ENCODE measurements at regions not wholly inside any gene's neighbourhood (a gene's known extent, or its start where the extent isn't known, plus 50 kb on each side); places are given as distances from the start of the nearest gene placed in this dataset.

DNA sequence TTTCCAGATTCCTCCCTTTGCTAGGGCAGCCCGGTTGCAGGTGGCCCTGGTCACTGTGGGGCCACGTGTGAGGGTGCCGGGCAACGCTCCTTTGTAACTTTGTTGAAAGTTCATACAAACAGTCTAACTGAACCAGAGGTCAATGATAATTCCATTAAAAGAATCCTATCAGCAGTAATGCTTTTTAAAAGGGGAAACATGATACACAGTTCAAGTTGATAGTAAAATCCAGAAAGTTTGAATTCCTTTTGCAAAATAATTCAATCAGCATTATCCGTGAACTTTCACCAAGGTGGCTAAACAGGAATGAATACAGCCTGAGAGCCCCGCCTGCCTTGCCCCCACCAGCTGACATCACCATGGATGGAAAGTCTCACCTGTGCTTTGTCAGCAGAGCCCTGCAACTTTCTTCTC, 166.2 kb downstream of the ACKR3 start:
- intact Hi-C loops (cut with DNase I), result loop anchor here in 2 of 10 donors (10.0 kb wide), 1 partner anchor 161 kb away; no protein-coding TSS in a partner anchor
- Histone ChIP-seq H3K27me3 (no peaks in the 10 kb centered on the region), H3K27ac (no peak overlapping the region), H3K4me3 (no peak overlapping the region), H3K4me1 (peaks cover 3 to 31% (median 19%) of the 10 kb centered on the region in 12 donors), H3K9me3 (no peaks in the 10 kb centered on the region), H3K36me3 (no peaks in the 10 kb centered on the region)
- 89 to 93% (median 92%) methylated on average over 6 of the region's 6 CpGs for WGBS, 4 donors
- no peak for TF ChIP-seq POLR2A (IDR thresholded peaks at IDR 0.05)
- TF ChIP-seq, protein P1, sequence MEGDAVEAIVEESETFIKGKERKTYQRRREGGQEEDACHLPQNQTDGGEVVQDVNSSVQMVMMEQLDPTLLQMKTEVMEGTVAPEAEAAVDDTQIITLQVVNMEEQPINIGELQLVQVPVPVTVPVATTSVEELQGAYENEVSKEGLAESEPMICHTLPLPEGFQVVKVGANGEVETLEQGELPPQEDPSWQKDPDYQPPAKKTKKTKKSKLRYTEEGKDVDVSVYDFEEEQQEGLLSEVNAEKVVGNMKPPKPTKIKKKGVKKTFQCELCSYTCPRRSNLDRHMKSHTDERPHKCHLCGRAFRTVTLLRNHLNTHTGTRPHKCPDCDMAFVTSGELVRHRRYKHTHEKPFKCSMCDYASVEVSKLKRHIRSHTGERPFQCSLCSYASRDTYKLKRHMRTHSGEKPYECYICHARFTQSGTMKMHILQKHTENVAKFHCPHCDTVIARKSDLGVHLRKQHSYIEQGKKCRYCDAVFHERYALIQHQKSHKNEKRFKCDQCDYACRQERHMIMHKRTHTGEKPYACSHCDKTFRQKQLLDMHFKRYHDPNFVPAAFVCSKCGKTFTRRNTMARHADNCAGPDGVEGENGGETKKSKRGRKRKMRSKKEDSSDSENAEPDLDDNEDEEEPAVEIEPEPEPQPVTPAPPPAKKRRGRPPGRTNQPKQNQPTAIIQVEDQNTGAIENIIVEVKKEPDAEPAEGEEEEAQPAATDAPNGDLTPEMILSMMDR (IDR thresholded peaks at IDR 0.05), result no peak
- DNase-seq (no peak), ATAC-seq (no peak)

DNA sequence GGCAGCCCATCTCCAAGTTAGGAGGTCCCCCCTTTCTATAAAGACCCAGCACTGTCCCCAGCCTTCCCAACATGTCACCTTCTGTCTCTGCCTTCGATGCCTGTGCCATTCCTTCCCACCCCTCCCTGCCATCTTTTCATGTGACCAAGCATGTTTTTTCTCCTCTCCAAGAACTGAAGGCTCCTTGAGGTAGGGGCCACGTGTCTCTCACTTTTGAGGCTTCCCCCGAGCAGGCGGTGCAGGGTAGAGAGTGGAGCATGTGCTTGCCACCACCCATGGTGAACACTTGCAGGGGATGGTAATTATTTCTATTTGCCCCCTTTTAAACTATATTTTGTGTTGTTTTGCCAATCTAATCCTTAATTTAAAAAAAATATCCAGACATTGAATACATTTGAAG, 168.4 kb downstream of the ACKR3 start:
- 92 to 95% (median 93%) methylated on average over 4 of the region's 4 CpGs for WGBS, 4 donors
- no peak for ATAC-seq

DNA sequence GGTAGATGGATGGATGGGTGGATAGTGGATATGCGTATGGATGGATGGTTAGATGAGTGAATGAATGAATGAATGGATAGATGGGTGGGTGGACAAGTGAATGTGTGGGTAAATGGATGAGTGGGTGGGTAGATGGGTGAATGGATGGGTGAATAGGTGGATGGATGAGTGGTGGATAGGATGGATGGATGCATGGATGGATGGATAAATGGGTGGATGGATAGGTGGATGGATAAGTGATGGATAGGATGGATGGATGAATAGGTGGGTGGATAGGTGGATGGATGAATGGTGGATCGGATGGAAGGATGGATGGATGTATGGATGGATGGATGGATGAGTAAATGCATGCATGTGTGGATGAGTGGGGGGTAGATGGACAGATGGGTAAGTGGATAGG, 169.3 kb downstream of the ACKR3 start:
- WGBS, 4 donors, result 69 to 96% (median 92%) methylated on average over 2 of the region's 2 CpGs
- H3K27me3 ChIP-seq, result no peaks in the 10 kb centered on the region
- H3K27ac ChIP-seq, result no peak overlapping the region
- DNase-seq, result no peak
- intact Hi-C loops (cut with DNase I), result loop anchor here in 2 of 10 donors (10.0 kb wide), 1 partner anchor 164 kb away; no protein-coding TSS in a partner anchor
- no peaks in the 10 kb centered on the region for H3K36me3 ChIP-seq
- H3K4me1 ChIP-seq, result peaks cover 0 to 10% (median 0%) of the 10 kb centered on the region in 12 donors
- ATAC-seq, result no peak
- H3K9me3 ChIP-seq, result no peaks in the 10 kb centered on the region
- TF ChIP-seq, protein P1 (IDR thresholded peaks at IDR 0.05), result no peak
- TF ChIP-seq POLR2A (IDR thresholded peaks at IDR 0.05), result no peak
- no peak overlapping the region for H3K4me3 ChIP-seq

More for the DNA sequence above, 168.4 kb downstream of the ACKR3 start:
- TF ChIP-seq, protein P1 (IDR thresholded peaks at IDR 0.05), result no peak
- TF ChIP-seq POLR2A (IDR thresholded peaks at IDR 0.05), result no peak
- intact Hi-C loops (cut with DNase I), result loop anchor here in 2 of 10 donors (10.0 kb wide), 1 partner anchor 163 kb away; no protein-coding TSS in a partner anchor
- no peaks in the 10 kb centered on the region for H3K9me3 ChIP-seq
- no peaks in the 10 kb centered on the region for H3K36me3 ChIP-seq
- no peaks in the 10 kb centered on the region for H3K27me3 ChIP-seq
- H3K4me1 ChIP-seq, result peaks cover 0 to 10% (median under 1%) of the 10 kb centered on the region in 12 donors
- no peak overlapping the region for H3K27ac ChIP-seq
- H3K4me3 ChIP-seq, result no peak overlapping the region
- DNase-seq, result no peak

DNA sequence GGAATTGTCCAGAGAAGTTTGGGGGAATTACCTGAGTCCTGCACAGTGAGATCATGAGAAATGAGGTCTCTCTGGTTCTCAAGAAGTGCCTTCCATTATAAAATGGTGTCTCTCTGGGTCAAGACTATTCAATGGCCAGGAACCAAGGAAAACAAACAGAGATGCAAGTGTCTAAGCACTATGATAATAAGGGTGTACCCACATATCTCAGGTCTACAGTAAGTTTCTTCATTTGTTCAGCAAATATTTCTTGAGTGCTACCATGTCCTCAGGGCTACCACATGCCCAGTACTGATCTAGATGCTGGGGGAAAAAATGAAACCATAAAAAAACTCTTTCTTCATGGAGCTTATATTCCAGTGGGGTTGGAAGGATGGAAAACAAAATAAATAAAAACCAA, 170.0 kb downstream of the ACKR3 start:
- Histone ChIP-seq H3K4me1 (peaks cover 0 to 16% (median 0%) of the 10 kb centered on the region in 12 donors), H3K4me3 (no peak overlapping the region), H3K36me3 (no peaks in the 10 kb centered on the region), H3K9me3 (no peaks in the 10 kb centered on the region), H3K27me3 (no peaks in the 10 kb centered on the region), H3K27ac (no peak overlapping the region)
- TF ChIP-seq, protein P1 (IDR thresholded peaks at IDR 0.05), result no peak
- no peak for TF ChIP-seq POLR2A (IDR thresholded peaks at IDR 0.05)
- intact Hi-C loops (cut with DNase I), result loop anchor here in 2 of 10 donors (10.0 kb wide), 1 partner anchor 165 kb away; no protein-coding TSS in a partner anchor
- DNase-seq (no peak), ATAC-seq (no peak)
